ENCODE measurements at regions not wholly inside any gene's neighbourhood (a gene's known extent, or its start where the extent isn't known, plus 50 kb on each side); places are given as distances from the start of the nearest gene placed in this dataset.
"Not testable (repeated sequence)": the region's sequence is repeated elsewhere in the genome, so short reads cannot be mapped to it uniquely, and the experiment has no call there.

- TF ChIP-seq, protein P1, sequence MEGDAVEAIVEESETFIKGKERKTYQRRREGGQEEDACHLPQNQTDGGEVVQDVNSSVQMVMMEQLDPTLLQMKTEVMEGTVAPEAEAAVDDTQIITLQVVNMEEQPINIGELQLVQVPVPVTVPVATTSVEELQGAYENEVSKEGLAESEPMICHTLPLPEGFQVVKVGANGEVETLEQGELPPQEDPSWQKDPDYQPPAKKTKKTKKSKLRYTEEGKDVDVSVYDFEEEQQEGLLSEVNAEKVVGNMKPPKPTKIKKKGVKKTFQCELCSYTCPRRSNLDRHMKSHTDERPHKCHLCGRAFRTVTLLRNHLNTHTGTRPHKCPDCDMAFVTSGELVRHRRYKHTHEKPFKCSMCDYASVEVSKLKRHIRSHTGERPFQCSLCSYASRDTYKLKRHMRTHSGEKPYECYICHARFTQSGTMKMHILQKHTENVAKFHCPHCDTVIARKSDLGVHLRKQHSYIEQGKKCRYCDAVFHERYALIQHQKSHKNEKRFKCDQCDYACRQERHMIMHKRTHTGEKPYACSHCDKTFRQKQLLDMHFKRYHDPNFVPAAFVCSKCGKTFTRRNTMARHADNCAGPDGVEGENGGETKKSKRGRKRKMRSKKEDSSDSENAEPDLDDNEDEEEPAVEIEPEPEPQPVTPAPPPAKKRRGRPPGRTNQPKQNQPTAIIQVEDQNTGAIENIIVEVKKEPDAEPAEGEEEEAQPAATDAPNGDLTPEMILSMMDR (IDR thresholded peaks at IDR 0.05; ENCODE audit: poor library complexity, severe bottlenecking) = not testable (repeated sequence)
- TF ChIP-seq MXI1 (conservative IDR thresholded peaks at IDR 0.05; ENCODE audit: poor library complexity, severe bottlenecking) = not testable (repeated sequence)
These were observed 112.2 kb downstream of the TNFAIP3 start for GRCh38 chr6:137979263-137979662.

All from neural cell (in vitro differentiated cells).